OCI-LY1 (cell line): ENCODE measurements at regions not wholly inside any gene's neighbourhood (a gene's known extent, or its start where the extent isn't known, plus 50 kb on each side); places are given as distances from the start of the nearest gene placed in this dataset.

Experiments used
- H2AFZ ChIP-seq: fragments of 200-600 bp; sonication (generic), shearing (Covaris generic); 2 replicates; pipeline ENCODE4 v1.6.0; 2014; ENCODE audit warnings: antibody characterized with exemption, mild to moderate bottlenecking, low read length
- H3F3A ChIP-seq: fragments of 200-600 bp; sonication (generic), shearing (Covaris generic); 2 replicates; pipeline ENCODE4 v1.6.0; 2014; ENCODE audit warnings: mild to moderate bottlenecking, antibody characterized with exemption, low read length, moderate library complexity; ENCODE audit not compliant: insufficient read depth
- H3K27ac ChIP-seq: fragments of 200-600 bp; sonication (generic); 2 replicates; pipeline ENCODE4 v1.5.1; 2014; ENCODE audit warnings: low read length, mixed run types, mild to moderate bottlenecking, low read depth; ENCODE audit not compliant: poor library complexity, severe bottlenecking
- H3K27me3 ChIP-seq: fragments of 200-600 bp; sonication (generic); 2 replicates; pipeline ENCODE4 v1.6.0; 2014; ENCODE audit warnings: antibody characterized with exemption, mild to moderate bottlenecking, low read length, moderate library complexity; ENCODE audit not compliant: insufficient read depth
- H3K36me3 ChIP-seq: fragments of 200-600 bp; sonication (generic); 2 replicates; pipeline ENCODE4 v1.6.1; 2014; ENCODE audit warnings: mild to moderate bottlenecking, antibody characterized with exemption, low read length, moderate library complexity, mixed read lengths; ENCODE audit not compliant: insufficient read depth
- H3K4me1 ChIP-seq: fragments of 200-600 bp; sonication (generic); 2 replicates; pipeline ENCODE4 v1.5.1; 2014; ENCODE audit warnings: mild to moderate bottlenecking, low read length, moderate library complexity; ENCODE audit not compliant: insufficient read depth, severe bottlenecking
- H3K4me2 ChIP-seq: fragments of 200-600 bp; sonication (generic), shearing (Covaris generic); 2 replicates; pipeline ENCODE4 v1.6.1; 2014; ENCODE audit warnings: low read length
- H3K4me3 ChIP-seq: fragments of 200-600 bp; sonication (generic); 2 replicates; pipeline ENCODE4 v1.5.1; 2014; ENCODE audit warnings: low read length, low read depth, mild to moderate bottlenecking, mixed read lengths; ENCODE audit not compliant: poor library complexity, severe bottlenecking
- H3K79me2 ChIP-seq: fragments of 200-600 bp; shearing (Covaris generic); 2 replicates; pipeline ENCODE4 v1.6.1; 2016; ENCODE audit warnings: mixed run types, low read length, mixed read lengths; ENCODE audit not compliant: insufficient read depth
- H3K9ac ChIP-seq: fragments of 200-600 bp; sonication (generic), shearing (Covaris generic); 2 replicates; pipeline ENCODE4 v1.6.1; 2014; ENCODE audit warnings: mild to moderate bottlenecking, low read length, mixed read lengths
- H3K9me2 ChIP-seq: fragments of 200-600 bp; sonication (generic), shearing (Covaris generic); 2 replicates; pipeline ENCODE4 v1.6.1; 2014; ENCODE audit warnings: low read depth, mild to moderate bottlenecking, low read length, mixed read lengths
- H3K9me3 ChIP-seq: fragments of 200-600 bp; shearing (Covaris generic); 2 replicates; pipeline ENCODE4 v1.6.1; 2014; ENCODE audit warnings: low read length, mixed read lengths
- H4K20me1 ChIP-seq: fragments of 200-600 bp; sonication (generic), shearing (Covaris generic); 2 replicates; pipeline ENCODE4 v1.6.0; 2016; ENCODE audit warnings: mild to moderate bottlenecking, low read length; ENCODE audit not compliant: insufficient read depth
- EZH2 ChIP-seq: fragments of 200-600 bp; sonication (generic), shearing (Covaris generic); IDR thresholded peaks from 2 replicates; pipeline ENCODE4 v1.8.0; 2017; ENCODE audit warnings: borderline replicate concordance, mixed run types, mild to moderate bottlenecking, antibody characterized with exemption, low read length, moderate library complexity, mixed read lengths
- TF ChIP-seq, protein P1 (sequence below): fragments of 200-600 bp; sonication (generic), shearing (Covaris generic); IDR thresholded peaks from 2 replicates; pipeline ENCODE4 v1.5.1; 2017; ENCODE audit warnings: mild to moderate bottlenecking, antibody characterized with exemption, low read length, moderate library complexity, mixed read lengths

DNA sequence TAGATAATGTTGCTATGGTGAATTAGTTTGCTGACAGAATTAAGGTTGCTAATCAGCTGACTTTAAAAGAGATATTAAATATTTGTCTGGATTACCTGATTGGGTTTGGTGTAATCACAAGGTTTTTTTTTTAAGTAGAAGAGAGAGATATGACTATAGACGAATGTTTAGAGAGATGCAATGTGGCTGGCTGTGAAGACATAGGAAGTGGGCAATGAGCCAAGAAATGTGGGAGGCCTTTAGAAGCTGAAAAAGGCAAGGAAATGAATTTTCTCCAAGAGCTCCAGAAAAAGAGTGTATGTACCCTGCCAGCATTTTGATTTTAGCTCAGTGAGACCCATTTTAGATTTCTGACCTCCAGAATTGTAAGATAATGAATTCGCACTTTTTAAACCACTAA, 598.3 kb downstream of the PKHD1 start:
- Histone ChIP-seq H3F3A (no peaks in the 10 kb centered on the region), H3K9me2 (no peaks in the 10 kb centered on the region), H3K4me2 (no peak overlapping the region), H3K4me3 (no peak overlapping the region), H3K36me3 (no peaks in the 10 kb centered on the region), H3K4me1 (no peaks in the 10 kb centered on the region), H3K79me2 (no peaks in the 10 kb centered on the region), H3K27ac (no peak overlapping the region), H2AFZ (no peak overlapping the region), H4K20me1 (no peaks in the 10 kb centered on the region), H3K27me3 (no peaks in the 10 kb centered on the region), H3K9me3 (no peaks in the 10 kb centered on the region), H3K9ac (no peak overlapping the region)
- TF ChIP-seq EZH2 = no peak
- TF ChIP-seq, protein P1, sequence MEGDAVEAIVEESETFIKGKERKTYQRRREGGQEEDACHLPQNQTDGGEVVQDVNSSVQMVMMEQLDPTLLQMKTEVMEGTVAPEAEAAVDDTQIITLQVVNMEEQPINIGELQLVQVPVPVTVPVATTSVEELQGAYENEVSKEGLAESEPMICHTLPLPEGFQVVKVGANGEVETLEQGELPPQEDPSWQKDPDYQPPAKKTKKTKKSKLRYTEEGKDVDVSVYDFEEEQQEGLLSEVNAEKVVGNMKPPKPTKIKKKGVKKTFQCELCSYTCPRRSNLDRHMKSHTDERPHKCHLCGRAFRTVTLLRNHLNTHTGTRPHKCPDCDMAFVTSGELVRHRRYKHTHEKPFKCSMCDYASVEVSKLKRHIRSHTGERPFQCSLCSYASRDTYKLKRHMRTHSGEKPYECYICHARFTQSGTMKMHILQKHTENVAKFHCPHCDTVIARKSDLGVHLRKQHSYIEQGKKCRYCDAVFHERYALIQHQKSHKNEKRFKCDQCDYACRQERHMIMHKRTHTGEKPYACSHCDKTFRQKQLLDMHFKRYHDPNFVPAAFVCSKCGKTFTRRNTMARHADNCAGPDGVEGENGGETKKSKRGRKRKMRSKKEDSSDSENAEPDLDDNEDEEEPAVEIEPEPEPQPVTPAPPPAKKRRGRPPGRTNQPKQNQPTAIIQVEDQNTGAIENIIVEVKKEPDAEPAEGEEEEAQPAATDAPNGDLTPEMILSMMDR = no peak

DNA sequence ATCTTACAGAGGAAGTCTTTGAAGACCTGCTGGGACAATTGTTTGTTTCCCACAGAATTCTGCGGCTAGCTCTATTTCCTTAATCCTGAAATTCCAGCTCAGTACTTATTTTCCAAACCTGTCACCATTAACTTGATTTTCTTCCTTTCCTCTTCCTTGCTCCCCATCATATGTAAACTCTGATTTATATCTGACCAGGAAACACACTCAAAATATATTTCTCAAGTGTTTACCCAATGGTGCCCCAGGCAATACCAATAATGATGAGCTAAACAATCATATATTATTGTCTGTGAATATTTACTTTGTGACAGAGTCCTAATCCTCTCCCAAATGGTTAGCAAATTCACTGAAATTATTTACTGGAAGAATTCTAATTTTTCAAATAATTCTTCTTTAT, 597.3 kb downstream of the PKHD1 start:
- Histone ChIP-seq H3K36me3 (no peaks in the 10 kb centered on the region), H3K27ac (no peak overlapping the region), H3K4me2 (no peak overlapping the region), H4K20me1 (no peaks in the 10 kb centered on the region), H3K9me2 (no peaks in the 10 kb centered on the region), H3K79me2 (no peaks in the 10 kb centered on the region), H3K9ac (no peak overlapping the region), H2AFZ (no peak overlapping the region), H3K27me3 (no peaks in the 10 kb centered on the region), H3K4me3 (no peak overlapping the region), H3K4me1 (no peaks in the 10 kb centered on the region), H3F3A (no peaks in the 10 kb centered on the region), H3K9me3 (no peaks in the 10 kb centered on the region)
- TF ChIP-seq EZH2 = no peak
- TF ChIP-seq, protein P1 = no peak

DNA sequence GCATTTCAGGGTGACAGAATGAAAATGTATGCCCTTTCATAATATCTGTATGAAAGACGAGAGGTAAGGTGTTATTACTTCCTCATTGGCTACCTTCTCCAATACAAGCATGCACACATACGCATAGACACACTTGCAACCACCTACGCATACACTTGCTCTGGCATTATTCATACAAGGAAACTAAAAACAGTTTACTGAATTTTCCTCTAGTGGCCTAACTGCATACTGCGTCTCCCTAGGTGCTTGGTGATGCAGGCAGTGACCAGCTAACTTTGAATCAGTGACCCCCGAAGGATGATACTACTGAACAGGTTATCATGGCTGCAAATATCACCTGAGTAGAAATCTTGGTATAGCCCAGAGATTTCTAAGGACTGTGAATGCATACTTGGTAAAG, 593.1 kb downstream of the PKHD1 start:
- H3F3A ChIP-seq = no peaks in the 10 kb centered on the region
- no peaks in the 10 kb centered on the region for H3K79me2 ChIP-seq
- no peak overlapping the region for H3K4me2 ChIP-seq
- no peak overlapping the region for H2AFZ ChIP-seq
- H3K9me3 ChIP-seq = no peaks in the 10 kb centered on the region
- no peak overlapping the region for H3K4me3 ChIP-seq
- no peaks in the 10 kb centered on the region for H4K20me1 ChIP-seq
- H3K27me3 ChIP-seq = no peaks in the 10 kb centered on the region
- no peaks in the 10 kb centered on the region for H3K36me3 ChIP-seq
- H3K9me2 ChIP-seq = no peaks in the 10 kb centered on the region
- no peak overlapping the region for H3K9ac ChIP-seq
- TF ChIP-seq, protein P1 = no peak
- no peak for TF ChIP-seq EZH2
- H3K4me1 ChIP-seq = no peaks in the 10 kb centered on the region
- H3K27ac ChIP-seq = no peak overlapping the region
